Caki2 (cell line): ENCODE measurements at regions not wholly inside any gene's neighbourhood (a gene's known extent, or its start where the extent isn't known, plus 50 kb on each side); places are given as distances from the start of the nearest gene placed in this dataset.
"Not testable (repeated sequence)": the region's sequence is repeated elsewhere in the genome, so short reads cannot be mapped to it uniquely, and the experiment has no call there.

Source experiments
- DNase-seq: peaks from one replicate; pipeline ENCODE4 v3.0.0-alpha.2; 2015; ENCODE audit warnings: low read depth
- in situ Hi-C: cut with HindIII; loops from 2 replicates; pipeline ENCODE4 v1.10.0; 2016; ENCODE audit warnings: low sequenced_read_pairs, low pct_unique_long_range_greater_than_20kb, mixed read lengths

DNA sequence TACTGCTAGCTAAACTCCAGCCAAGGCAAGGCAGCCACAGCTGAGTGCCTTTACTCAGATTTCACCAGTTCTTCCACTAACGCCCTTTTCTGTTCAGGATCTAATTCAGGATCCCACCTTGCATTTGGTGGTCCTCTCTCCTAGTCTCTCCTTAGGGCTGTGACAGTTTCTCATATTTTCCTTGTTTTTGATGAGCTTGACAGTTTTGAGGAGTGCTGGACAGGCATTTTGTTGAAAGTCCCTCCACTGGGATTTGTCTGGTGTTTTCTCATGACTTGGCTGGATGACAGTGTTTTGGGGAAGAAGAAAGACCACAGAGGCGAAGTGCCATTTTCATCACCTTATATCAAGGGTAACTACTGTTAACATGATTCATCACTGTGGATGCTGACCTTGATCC, 162.3 kb upstream of the TSC22D1 start:
- no peak for DNase-seq
- in situ Hi-C loops = no loop called here

DNA sequence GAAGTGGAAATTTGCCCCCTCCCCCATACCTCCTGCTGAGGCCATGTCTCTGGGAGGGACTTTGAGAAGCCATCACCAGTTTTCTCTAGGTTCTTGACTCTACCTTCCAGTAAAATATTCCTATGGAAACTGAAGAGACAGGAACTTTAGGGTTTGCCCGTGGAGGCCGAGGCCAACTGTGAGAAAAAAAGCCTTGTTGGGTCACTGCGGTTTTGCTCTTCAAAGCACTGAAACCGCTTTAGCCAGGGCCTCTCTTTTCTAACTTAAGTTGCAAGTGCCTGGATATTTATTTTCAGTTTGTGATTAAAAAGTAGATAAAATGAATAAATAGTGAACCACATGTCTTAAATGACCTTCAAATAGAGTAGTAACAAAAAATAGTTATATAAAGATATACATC, 159.7 kb upstream of the TSC22D1 start:
- in situ Hi-C loops = no loop called here
- DNase-seq = no peak

DNA sequence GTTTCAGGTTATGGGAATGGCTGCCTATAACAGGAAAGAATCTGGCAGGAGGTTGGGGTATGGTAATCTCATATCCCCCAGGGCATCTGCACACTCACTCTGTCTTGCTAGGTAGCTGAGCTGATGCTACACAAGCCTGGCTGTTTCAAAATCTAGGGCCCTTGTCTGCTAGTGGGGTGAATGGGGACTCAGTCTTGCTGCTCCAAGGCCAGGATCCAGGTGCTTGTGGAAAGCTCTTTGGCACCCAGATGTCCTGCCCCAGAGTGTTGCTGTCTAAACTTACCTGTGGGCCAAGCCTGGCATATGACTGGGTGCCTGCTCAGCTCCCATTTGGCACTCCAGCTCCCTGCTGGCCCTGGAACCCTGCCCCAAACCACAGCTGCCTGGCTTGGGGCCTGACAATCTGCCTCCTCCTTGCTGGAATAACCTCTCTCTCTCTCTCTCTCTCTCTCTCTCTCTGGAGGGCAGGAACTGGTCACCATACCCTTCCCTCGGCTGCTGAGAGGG, 158.1 kb upstream of the TSC22D1 start:
- in situ Hi-C loops = no loop called here
- no peak for DNase-seq

DNA sequence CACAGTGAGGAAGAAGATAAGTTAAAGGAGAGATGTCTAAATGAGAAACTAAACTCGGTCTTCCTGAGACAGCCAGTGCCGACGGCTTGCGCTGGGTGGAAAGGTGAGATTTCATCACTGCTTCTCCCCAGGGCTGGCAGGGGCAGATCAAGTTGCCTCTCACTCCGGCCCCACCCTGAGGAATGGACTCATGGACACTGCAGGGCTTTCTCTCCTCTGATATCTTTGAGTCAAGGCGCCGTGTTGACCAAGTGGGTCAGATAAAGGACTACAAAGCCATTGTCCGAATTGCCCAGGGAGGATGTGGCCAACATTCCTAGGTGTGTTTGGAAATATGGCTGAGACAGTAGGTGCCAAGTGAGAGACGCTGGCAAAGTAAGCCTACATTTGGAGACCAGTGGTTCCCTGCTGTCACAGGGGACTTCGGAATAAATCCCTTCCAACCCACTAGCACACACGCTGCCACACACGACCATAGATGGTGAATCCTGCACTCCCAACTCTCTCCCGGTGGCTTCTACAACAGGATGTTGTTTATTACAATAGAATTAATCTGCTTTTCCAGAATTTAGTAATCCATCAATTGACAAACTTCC, 156.5 kb upstream of the TSC22D1 start:
- in situ Hi-C loops = no loop called here
- DNase-seq = no peak

DNA sequence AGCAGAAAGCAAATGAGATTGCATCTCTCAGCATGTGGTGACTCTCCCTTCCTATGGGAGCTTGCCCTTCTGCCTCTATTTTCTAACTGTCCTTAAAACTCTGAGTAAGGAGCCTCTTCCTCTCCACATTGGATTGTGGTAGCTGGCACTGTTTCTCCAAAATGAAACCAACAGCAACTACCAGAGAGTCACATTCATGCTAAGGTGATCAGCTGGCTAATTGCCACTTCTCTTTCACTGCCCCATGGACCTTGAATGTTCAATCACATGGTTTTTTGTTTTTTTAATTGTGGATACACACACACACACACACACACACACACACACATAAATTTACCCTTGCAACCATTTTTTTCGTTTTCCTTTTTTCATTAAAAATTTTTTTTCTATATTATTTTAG, 154.7 kb upstream of the TSC22D1 start:
- in situ Hi-C loops = no loop called here
- no peak for DNase-seq

DNA sequence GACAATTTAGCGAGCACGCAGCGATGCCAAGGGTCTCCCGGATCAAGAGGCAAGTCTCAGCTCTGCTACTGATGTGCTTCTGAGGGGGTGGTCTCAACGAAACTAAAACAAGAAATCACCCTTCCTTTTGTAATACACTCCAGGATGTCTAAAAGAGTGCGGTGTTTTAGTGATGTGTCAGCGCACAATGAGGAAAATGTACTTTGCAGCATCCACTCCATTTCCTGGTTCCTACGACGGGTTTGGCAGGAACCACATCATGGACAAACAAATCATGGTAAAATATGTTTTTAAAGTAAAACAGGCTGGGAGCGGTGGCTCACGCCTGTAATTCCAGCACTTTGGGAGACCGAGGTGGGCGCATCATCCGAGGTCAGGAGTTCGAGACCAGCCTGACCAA, 154.0 kb upstream of the TSC22D1 start:
- DNase-seq = no peak
- in situ Hi-C loops = no loop called here

DNA sequence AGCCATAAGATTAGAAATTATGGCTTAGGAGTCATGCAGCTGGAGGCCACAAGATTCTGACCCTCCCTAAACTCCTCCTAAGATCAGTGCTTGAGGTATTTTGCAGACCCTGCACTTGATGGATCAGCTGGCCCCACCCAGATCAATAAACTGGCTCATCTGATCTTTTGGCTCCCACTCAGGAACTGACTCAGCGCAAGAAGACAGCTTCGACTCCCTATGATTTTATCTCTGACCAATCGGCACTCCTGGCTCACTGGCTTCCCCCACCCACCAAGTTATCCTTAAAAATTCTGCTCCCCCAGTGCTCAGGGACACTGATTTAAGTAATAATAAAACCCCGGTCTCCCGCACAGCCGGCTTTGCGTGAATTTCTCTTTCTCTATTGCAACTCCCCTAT, 151.5 kb upstream of the TSC22D1 start:
- DNase-seq, in situ Hi-C loops: not testable (repeated sequence)

DNA sequence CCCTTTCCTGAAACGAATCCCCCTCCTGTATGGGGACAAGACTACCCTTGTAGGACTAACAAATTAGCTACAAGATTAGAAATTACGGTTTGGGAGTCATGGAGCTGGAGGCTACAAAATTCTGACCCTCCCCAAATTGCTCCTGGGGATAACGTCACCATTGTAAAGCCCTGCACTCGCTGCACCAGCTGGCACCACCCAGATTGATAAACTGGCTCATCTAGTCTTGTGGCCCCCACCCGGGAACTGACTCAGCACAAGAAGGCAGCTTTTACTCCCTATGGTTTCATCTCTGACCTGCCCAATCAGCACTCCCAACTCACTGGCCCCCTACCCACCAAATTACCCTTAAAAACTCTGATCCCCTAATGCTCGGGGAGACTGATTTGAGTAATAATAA, 150.6 kb upstream of the TSC22D1 start:
- DNase-seq = no peak
- in situ Hi-C loops = no loop called here

DNA sequence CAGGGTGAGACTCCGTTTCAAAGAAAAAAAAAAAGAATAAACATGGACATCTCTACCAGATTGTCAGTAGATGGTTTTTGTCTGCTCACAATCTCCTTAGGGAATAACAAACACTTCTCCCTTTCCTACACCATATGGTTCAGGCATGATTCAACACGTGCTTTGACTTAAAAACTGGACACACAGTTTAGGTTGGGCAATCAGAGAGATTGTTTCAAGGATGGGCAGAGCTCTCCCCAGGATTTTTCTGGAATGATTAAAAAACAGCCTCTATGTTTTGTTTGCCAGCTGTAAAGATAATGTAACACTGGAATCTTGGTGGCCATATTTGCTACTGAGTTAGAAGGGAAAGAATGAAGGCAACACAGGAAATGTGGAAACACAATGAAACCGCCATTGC, 150.1 kb upstream of the TSC22D1 start:
- in situ Hi-C loops = no loop called here
- DNase-seq = no peak

DNA sequence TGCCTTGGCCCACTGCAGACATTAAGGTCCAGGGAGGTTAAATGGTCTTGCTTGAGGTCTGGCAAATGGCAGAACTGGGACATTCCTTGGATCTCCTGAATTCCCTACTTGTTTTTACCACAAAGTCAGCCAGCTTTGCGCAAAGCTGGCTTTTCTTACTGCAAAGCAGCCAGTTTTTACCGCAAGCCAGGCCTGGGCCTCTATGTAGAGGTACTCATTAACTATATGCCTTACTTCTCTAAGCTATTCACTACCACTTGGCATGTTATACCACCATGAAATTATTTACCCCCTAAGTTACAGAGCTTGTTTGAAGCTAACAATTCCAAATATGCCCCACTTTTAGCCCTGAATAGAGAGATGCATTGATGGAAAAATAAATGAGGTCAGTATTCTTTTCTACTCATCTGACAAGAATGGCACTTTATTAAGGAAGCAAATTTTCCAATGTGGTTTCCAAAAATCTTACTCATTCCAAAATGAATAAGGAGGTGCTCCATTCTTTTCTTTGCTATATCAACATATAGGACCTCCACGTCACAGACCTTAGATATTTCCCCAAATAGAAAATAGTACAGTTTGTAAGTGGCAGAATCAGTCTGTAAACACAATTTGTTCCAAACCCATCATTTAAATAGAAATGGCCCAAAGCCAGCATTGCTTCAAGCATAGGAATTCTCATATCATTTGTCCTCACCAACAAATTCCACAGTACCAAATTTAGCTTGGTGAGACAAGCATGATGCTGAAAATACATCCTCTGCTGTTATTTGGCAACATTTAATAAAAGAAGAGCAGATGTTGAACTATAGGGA, 143.9 kb upstream of the TSC22D1 start:
- DNase-seq = peak; percentile 78
- in situ Hi-C loops = no loop called here

DNA sequence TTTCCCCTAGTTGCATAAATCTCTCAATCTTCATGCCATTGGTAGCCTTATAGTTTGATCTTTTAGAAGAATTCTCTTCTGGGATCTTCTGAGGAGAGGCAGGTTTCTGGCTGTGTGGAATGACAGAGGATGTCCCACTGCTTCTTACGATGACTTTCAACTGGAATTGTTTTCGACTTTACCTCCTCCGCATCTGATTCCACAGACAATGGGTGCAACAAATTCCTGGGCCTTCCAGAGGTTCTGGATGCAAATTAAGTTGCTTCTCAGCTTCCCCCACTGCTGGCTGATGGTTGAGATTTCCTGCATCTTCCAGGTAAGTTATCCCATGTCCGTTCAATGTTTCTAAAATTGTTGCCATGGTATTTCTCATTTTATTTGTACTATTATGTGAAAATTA, 142.3 kb upstream of the TSC22D1 start:
- DNase-seq = no peak
- in situ Hi-C loops = no loop called here

DNA sequence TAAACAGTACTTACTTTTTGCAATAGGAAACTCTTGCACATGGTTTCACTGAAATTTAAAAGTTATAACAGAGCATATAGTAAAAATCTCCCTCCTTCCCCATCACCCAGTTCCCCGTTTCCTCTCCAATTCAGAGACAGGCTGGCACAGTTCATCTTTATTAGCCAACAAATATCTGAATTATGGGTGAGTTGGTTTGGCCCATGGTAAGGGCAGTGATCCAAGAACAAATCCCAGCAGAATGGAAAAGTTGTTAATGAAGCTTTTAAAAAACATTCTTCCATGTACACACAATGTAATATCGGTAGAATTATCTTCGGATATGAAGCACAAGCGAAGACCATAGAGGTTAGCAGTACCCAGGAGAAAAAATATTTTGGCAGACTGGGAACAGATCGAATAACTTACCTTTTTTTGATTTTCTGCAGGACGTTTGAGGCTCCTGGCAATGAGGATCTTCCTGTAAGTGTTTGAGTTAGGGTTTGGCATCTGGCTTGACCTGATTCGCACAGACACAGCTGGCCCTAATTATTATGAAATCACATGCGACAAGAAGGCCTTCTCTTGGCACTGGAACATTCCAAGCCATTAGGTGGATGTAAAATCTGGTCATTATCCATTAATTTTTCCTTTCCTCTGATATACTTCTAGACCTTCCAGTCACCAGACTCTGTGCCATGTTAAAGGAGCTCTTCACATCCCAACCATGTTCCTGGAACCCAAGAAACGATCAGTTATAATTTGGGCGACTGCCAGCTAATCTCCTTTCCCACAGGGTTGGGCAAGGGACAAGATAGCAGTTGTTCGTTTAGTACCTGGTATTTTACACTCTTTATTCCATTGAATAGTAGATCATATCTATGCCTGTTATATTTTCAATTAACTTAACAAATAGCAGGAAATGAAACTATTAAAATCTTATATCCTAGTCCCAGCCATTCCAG, 139.4 kb upstream of the TSC22D1 start:
- in situ Hi-C loops = no loop called here
- no peak for DNase-seq

DNA sequence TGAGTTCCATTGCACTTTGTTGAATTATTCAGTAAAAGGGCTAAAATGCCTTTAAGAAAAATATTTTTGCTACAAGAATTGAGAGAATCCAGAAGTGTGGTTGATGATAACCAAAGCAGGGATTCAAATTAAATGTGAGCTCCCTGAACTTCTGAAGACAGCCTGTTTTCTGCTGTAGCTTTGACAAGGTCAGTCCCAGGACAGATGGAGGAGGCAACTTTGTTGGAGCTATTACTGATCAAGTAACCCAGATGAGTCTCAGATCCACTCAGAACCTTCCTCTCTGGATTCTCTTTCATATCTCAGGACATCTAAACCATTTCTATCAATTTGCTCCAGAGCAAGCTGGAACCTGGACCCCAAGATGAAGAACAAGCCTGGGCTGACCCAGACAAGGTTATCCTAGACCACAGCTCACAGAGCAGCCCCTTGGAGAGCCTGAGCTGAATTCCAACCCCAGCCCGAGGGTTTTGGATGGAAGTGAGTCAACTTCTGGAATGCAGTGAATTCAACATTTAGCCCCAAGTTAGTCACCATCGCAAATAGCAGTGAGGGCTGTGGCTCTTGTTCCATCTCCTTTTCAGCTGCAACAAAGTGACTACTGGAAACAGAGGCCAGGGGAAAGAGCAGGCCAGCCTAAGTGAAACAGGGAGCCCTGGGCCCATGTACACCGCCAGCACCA, 137.8 kb upstream of the TSC22D1 start:
- in situ Hi-C loops = no loop called here
- peak; percentile 45 for DNase-seq

DNA sequence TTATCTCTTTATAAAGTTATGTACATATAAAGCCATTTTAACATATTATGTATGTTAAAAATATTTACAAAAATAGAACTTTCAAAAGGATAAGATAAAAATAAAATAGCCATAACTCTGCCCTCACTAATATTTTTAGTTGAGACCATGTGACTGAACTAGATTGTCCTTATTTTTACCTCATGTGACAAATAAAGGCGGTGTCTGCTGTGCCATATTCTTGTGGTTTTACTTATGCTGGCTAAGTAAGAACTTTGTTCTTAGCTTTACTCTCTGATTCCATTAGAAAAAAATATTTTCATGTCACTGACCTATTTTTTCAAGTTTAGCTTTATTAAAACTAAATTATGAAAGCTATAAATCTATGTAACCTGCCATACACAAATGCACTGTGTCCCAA, 135.6 kb upstream of the TSC22D1 start:
- no peak for DNase-seq
- in situ Hi-C loops = no loop called here

DNA sequence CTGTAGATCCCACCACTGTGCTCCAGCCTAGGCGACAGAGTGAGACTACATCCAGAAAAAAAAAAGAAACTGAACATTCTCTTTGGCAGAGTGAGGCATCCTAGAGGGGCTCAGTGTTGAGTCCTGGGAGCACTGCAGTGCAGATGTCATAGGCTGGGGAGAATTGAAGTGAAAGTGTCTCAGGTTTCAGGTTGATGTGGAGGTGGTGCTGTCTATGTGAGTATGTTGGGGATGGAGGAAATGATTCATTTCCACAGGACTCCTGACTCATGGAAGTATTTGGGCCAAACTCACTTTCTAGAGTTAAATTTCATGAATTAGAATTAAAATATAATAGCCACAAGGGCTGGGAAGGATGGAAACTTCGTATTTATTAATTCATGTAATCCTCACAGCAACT, 134.4 kb upstream of the TSC22D1 start:
- in situ Hi-C loops = no loop called here
- DNase-seq = peak; percentile 63

DNA sequence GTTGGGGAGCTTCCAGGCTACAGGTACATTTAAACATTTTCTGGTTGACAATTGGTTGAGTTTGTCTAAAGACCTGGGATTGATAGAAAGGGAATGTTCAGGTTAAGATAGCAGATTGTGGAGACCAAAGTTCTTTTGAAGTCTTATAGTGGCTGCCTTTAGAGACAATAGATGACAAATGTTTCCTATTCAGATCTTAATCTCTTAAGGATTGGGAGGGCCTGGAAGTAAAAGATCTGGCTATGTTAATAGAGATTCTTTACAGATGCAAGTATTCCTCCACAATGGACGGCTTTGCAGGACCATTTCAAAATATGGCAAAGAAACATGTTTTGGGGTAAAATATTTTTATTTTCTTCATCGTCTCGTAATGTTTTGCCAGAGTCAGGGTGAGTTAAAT, 128.7 kb upstream of the TSC22D1 start:
- DNase-seq, in situ Hi-C loops: not testable (repeated sequence)

DNA sequence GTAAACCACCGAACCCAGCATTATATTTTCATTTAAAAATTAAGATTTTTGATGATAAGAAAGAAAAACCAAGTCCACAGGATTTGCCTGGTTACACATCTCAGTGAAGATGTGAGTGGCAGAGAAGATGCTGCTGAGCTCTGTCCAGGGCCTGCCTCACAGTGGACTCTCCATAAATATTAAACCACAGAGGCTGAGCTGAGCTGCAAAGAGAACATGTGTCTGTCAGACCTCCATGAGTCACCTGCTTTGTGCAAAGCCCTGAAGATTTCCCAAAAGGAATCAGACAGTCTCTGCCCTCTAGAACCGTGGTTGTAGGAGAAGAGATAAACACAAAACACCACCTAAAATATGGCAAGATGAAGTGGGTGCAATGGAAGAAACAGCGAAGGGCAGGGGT, 127.2 kb upstream of the TSC22D1 start:
- peak; percentile 17 for DNase-seq

DNA sequence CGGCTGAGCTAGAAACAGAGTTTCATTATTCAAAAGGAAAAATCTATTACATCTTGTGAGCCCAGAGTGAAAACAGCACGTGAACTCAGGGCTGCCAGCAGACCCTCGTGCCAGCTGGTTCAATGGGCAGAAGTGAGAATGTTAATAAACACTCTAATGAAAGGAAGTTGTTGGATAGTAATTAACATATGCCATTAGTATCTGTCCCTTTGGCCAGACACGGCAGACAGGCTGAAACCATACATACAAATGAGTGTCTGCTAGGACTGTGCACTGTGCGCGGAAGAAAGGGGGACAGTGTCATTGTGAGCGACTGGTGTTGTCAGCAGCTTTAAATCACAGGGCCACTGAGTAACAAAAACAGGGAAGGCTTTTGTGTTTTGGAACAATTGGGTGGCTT, 121.9 kb upstream of the TSC22D1 start:
- DNase-seq = no peak
- in situ Hi-C loops = no loop called here

More for the DNA sequence above, 127.2 kb upstream of the TSC22D1 start:
- in situ Hi-C loops = no loop called here
